ENCODE measurements at regions not wholly inside any gene's neighbourhood (a gene's known extent, or its start where the extent isn't known, plus 50 kb on each side); places are given as distances from the start of the nearest gene placed in this dataset.

- DNase-seq: no peak
- no peaks in the 10 kb centered on the region for H3K9me3 Mint-ChIP-seq
- no peak overlapping the region for H3K4me3 Mint-ChIP-seq
- H3K4me1 Mint-ChIP-seq: no peaks in the 10 kb centered on the region
- no peaks in the 10 kb centered on the region for H3K27me3 Mint-ChIP-seq
- no peaks in the 10 kb centered on the region for H3K36me3 Mint-ChIP-seq
- H3K27ac Mint-ChIP-seq: no peak overlapping the region
Measured at GRCh38 chr2:120401275-120402066, 55.5 kb downstream of the INHBB start.

DNA sequence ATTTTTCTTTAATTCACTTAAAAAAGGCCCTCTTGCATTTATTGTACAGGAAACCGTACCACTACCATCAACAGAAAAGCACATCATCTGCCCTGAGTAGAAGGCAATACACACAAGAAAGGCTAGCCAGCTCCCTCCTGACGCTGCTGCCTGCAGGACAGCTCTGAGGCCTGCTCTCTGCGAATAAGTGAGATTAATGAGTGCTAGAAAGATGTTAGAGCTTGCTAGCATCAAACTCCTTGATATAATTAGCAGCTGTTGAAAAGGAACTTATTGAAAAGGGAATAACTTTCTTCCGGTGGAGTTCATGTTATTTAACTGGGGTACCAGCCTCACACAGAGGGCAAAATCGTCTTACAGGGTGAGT is 56.1 kb downstream of the INHBB start:
- H3K4me1 Mint-ChIP-seq: no peaks in the 10 kb centered on the region
- H3K36me3 Mint-ChIP-seq: no peaks in the 10 kb centered on the region
- DNase-seq: no peak
- H3K27ac Mint-ChIP-seq: no peak overlapping the region
- no peaks in the 10 kb centered on the region for H3K27me3 Mint-ChIP-seq
- no peaks in the 10 kb centered on the region for H3K9me3 Mint-ChIP-seq
- no peak overlapping the region for H3K4me3 Mint-ChIP-seq

GRCh38 chr2:120402508-120402907 is 56.6 kb downstream of the INHBB start:
- H3K27me3 Mint-ChIP-seq: no peaks in the 10 kb centered on the region
- H3K9me3 Mint-ChIP-seq: peaks cover 2% of the 10 kb centered on the region
- peaks cover 2% of the 10 kb centered on the region for H3K36me3 Mint-ChIP-seq
- no peak overlapping the region for H3K4me3 Mint-ChIP-seq
- no peak overlapping the region for H3K27ac Mint-ChIP-seq
- no peak for DNase-seq
- H3K4me1 Mint-ChIP-seq: no peaks in the 10 kb centered on the region

DNA sequence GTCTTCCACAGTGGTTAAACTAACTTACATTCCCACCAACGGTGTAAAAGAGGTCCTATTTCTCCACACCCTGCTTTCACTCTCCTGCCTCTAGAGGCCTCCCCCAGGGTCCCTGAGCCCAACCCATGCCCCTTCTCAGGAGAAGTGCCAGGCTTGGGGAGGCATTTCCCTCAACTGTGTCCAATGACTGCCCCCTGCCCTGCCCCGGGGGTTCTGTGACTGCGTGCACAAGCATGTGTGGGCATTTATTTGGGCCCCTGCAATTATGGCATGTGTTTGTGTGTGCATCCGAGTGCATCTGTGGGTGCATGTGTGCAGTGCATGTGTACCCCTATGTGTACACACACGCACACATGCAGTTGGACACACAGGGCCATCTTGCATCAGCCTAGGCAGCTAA is 57.3 kb downstream of the INHBB start:
- H3K27me3 Mint-ChIP-seq: no peaks in the 10 kb centered on the region
- no peak overlapping the region for H3K4me3 Mint-ChIP-seq
- peaks cover 4% of the 10 kb centered on the region for H3K9me3 Mint-ChIP-seq
- no peaks in the 10 kb centered on the region for H3K4me1 Mint-ChIP-seq
- H3K27ac Mint-ChIP-seq: no peak overlapping the region
- peaks cover 3% of the 10 kb centered on the region for H3K36me3 Mint-ChIP-seq
- DNase-seq: no peak

DNA sequence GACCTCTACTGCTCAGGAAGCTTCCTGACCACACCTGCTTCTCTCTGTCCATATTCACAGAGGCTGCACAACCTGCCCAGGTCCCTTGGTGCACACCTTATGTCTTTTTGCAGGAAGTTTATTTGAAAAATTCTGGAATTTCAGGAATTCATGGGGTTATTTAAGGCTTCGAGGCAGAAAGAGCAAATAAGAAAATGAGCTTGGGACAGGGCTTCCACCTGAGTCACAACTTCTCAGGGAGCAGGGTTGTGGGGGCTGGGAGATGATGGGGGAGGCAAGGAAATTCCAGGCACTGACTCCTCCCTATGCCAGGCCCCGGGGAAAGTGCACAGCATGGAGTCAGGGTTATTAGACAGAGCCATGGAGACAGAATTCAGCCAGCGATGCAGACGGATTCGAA is 57.7 kb downstream of the INHBB start:
- Mint-ChIP-seq H3K27me3 (no peaks in the 10 kb centered on the region), H3K4me1 (no peaks in the 10 kb centered on the region), H3K36me3 (peaks cover 3% of the 10 kb centered on the region), H3K4me3 (no peak overlapping the region), H3K9me3 (peaks cover 4% of the 10 kb centered on the region), H3K27ac (no peak overlapping the region)
- no peak for DNase-seq

- no peaks in the 10 kb centered on the region for H3K27me3 Mint-ChIP-seq
- peaks cover 3% of the 10 kb centered on the region for H3K36me3 Mint-ChIP-seq
- DNase-seq: no peak
- H3K9me3 Mint-ChIP-seq: peaks cover 5% of the 10 kb centered on the region
- no peak overlapping the region for H3K4me3 Mint-ChIP-seq
- H3K4me1 Mint-ChIP-seq: no peaks in the 10 kb centered on the region
- H3K27ac Mint-ChIP-seq: no peak overlapping the region
Measured at GRCh38 chr2:120404274-120404673, 58.3 kb downstream of the INHBB start.

DNA sequence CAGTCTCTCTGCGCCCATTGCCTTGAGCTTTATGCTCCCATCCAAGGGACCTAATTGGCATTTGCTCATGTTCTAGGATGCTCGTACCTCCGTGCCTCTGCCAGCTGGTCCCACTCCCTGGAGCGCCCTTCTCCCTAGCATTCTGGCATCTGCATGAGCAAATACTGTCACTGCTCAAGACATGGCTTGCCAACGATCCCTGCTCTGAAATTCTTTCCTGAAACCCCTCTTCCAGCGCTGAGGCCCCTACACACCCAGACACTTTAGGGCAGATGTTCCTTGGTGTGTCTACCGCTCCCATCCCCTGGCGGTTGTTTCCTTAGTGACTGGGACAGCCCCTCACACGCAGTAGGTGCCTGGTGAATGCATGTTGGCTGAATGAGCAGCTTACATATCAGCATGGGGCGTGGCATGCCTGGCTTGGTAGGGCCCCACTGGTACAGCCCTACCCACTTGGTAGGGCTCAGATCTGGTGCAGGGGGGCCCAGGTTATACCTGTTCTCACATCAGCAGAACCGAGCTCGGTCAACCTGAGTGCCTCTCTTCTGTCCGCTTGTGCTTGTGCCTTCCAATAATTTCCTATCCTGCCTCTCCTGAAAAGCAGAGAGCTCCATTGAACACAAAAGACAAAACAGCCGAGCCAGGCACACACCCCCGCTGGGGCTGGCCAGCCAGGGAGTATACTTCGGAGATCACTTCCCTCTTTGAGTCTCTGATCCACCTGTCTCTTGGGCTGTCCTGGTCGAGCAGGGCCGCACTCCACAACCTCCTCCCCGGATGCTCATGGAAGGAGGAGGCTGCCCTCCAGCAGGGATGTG is 59.2 kb downstream of the INHBB start:
- Mint-ChIP-seq H3K4me1 (no peaks in the 10 kb centered on the region), H3K27ac (no peak overlapping the region), H3K9me3 (peaks cover 5% of the 10 kb centered on the region), H3K4me3 (no peak overlapping the region), H3K27me3 (no peaks in the 10 kb centered on the region), H3K36me3 (peaks cover 3% of the 10 kb centered on the region)
- no peak for DNase-seq

DNA sequence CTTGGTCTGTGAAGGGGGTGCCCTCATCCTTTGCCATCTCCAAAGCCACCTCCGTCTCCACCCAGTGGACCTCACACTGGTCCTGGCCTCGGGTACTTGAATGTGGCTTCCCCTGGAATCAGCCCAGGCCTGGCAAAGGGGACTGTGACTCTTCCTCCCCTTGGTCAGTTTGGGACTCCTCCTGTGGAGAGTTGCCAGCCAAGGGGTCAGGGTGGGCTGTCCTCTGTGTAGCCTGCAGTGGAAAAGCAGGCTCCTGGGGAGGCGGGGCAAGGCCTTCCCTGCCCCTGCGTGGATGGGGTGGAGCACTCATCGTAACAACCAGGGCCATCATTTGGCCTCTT is 59.8 kb downstream of the INHBB start:
- no peaks in the 10 kb centered on the region for H3K27me3 Mint-ChIP-seq
- no peak overlapping the region for H3K4me3 Mint-ChIP-seq
- no peak overlapping the region for H3K27ac Mint-ChIP-seq
- no peak for DNase-seq
- H3K36me3 Mint-ChIP-seq: peaks cover 3% of the 10 kb centered on the region
- H3K4me1 Mint-ChIP-seq: no peaks in the 10 kb centered on the region
- H3K9me3 Mint-ChIP-seq: peaks cover 6% of the 10 kb centered on the region

- Mint-ChIP-seq H3K4me3 (no peak overlapping the region), H3K4me1 (no peaks in the 10 kb centered on the region), H3K9me3 (peaks cover 10% of the 10 kb centered on the region), H3K36me3 (peaks cover 3% of the 10 kb centered on the region), H3K27ac (no peak overlapping the region), H3K27me3 (no peaks in the 10 kb centered on the region)
- no peak for DNase-seq
Measured at GRCh38 chr2:120406566-120406965, 60.6 kb downstream of the INHBB start.

- H3K27ac Mint-ChIP-seq: no peak overlapping the region
- no peaks in the 10 kb centered on the region for H3K4me1 Mint-ChIP-seq
- H3K27me3 Mint-ChIP-seq: no peaks in the 10 kb centered on the region
- peaks cover 3% of the 10 kb centered on the region for H3K36me3 Mint-ChIP-seq
- no peak overlapping the region for H3K4me3 Mint-ChIP-seq
- no peak for DNase-seq
- H3K9me3 Mint-ChIP-seq: peaks cover 15% of the 10 kb centered on the region
Measured at GRCh38 chr2:120410487-120410886, 64.6 kb downstream of the INHBB start.

DNA sequence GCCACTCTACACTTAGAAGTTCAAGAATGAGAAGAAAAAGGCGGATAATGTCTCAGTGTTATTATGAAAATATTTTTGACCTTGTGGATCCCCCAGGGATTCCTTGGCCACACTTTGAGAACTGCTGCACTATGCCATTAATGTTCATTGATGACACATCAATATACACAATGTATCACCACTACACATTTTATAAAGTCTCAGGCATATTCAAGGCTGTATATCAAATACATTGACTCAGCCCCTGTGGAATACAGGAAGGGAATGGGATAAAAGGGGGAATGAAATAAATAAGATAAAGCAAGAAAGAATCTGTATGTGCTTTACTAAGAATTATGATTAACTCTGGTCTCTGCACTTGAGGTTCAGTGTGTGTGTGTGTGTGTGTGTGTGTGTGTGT is 69.1 kb downstream of the INHBB start:
- no peaks in the 10 kb centered on the region for H3K4me1 Mint-ChIP-seq
- DNase-seq: no peak
- peaks cover 7% of the 10 kb centered on the region for H3K27me3 Mint-ChIP-seq
- H3K36me3 Mint-ChIP-seq: no peaks in the 10 kb centered on the region
- no peak overlapping the region for H3K4me3 Mint-ChIP-seq
- H3K9me3 Mint-ChIP-seq: peaks cover 10% of the 10 kb centered on the region
- H3K27ac Mint-ChIP-seq: no peak overlapping the region

DNA sequence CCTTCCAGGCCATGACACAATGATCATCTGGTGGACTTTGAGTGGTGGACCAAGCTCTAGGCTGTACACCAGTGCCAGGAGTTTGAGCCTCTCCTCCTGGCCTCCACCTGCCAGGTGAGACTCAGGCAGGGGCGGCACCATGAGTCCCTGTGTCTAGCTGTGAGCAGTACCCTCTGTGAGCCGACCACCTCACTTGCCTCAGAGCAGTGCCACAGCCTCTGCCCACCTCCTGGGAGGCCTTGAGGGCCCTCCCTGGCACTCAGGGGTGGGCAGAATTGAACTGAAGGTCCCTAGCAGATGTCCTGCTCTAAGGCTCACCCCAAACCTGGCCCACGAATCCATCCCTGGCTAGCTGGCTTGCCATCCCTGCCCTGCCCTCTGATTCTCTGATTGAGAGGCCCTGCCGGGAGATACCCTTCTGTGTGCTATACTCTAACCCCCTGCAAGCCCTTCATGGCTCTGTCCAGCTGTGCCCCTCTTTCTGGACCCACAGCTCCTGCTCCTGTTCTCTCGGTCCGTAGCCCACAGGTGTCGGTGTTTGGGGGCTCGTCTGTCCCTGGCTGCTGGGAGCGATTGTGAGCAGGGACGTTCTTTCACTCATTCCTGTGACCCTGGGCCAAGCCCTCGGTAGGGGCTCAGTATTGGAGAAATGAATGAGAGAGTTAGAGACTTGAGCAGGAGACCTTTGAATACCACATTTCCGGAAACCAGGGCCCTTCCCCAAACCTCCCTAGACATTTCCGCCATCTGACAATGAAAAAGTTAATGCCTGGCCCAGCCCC is 70.0 kb downstream of the INHBB start:
- DNase-seq: no peak
- Mint-ChIP-seq H3K4me1 (no peaks in the 10 kb centered on the region), H3K36me3 (no peaks in the 10 kb centered on the region), H3K27me3 (peaks cover 13% of the 10 kb centered on the region), H3K4me3 (no peak overlapping the region), H3K9me3 (peaks cover 7% of the 10 kb centered on the region), H3K27ac (no peak overlapping the region)

- H3K4me3 Mint-ChIP-seq: no peak overlapping the region
- H3K9me3 Mint-ChIP-seq: no peaks in the 10 kb centered on the region
- no peaks in the 10 kb centered on the region for H3K36me3 Mint-ChIP-seq
- no peaks in the 10 kb centered on the region for H3K4me1 Mint-ChIP-seq
- H3K27ac Mint-ChIP-seq: no peak overlapping the region
- no peak for DNase-seq
- peaks cover 13% of the 10 kb centered on the region for H3K27me3 Mint-ChIP-seq
Measured at GRCh38 chr2:120418174-120418787, 72.3 kb downstream of the INHBB start.

DNA sequence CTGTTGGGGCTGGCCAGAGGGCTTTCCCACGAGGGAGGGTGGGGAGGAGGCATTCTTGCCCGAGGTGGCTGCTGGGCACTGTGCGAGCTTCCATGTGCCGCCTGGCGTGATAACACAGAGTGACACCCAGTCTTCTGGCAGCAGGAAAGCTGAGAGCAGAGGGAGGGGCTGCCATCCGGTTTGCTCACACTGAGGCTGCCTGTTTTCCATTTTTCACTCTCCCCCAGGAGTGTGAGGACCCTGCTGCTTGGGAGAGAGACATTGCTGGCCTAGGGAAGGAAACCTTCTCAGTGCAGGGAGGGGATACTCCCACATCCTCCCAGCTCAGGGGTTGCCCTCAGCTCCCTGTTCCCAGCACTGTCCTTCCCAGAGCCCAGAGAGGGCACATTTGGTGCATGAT is 73.1 kb downstream of the INHBB start:
- Mint-ChIP-seq H3K4me3 (no peak overlapping the region), H3K36me3 (no peaks in the 10 kb centered on the region), H3K27me3 (peaks cover 13% of the 10 kb centered on the region), H3K4me1 (no peaks in the 10 kb centered on the region), H3K27ac (no peak overlapping the region), H3K9me3 (no peaks in the 10 kb centered on the region)
- DNase-seq: no peak

GRCh38 chr2:120419955-120420354 is 74.0 kb downstream of the INHBB start:
- H3K36me3 Mint-ChIP-seq: no peaks in the 10 kb centered on the region
- H3K4me3 Mint-ChIP-seq: no peak overlapping the region
- peaks cover 13% of the 10 kb centered on the region for H3K27me3 Mint-ChIP-seq
- H3K9me3 Mint-ChIP-seq: no peaks in the 10 kb centered on the region
- H3K4me1 Mint-ChIP-seq: no peaks in the 10 kb centered on the region
- H3K27ac Mint-ChIP-seq: no peak overlapping the region
- no peak for DNase-seq

Data from activated naive CD8-positive, alpha-beta T cell treated with anti-CD3 and anti-CD28 coated beads for 36 hours (primary cell).